ENCODE measurements at regions not wholly inside any gene's neighbourhood (a gene's known extent, or its start where the extent isn't known, plus 50 kb on each side); places are given as distances from the start of the nearest gene placed in this dataset.

- TF ChIP-seq SUZ12 (IDR thresholded peaks at IDR 0.05; ENCODE audit: extremely low read depth, insufficient read depth, insufficient read length): no peak
- TF ChIP-seq YY1 (IDR thresholded peaks at IDR 0.05; ENCODE audit: insufficient read depth, insufficient read length): no peak
- no peak for TF ChIP-seq ZNF274 (IDR thresholded peaks at IDR 0.05; ENCODE audit: low read depth, low read length)
Measured at GRCh38 chr17:81345228-81346089, 49.8 kb upstream of the BAHCC1 start.
